ENCODE measurements at regions not wholly inside any gene's neighbourhood (a gene's known extent, or its start where the extent isn't known, plus 50 kb on each side); places are given as distances from the start of the nearest gene placed in this dataset.

DNA sequence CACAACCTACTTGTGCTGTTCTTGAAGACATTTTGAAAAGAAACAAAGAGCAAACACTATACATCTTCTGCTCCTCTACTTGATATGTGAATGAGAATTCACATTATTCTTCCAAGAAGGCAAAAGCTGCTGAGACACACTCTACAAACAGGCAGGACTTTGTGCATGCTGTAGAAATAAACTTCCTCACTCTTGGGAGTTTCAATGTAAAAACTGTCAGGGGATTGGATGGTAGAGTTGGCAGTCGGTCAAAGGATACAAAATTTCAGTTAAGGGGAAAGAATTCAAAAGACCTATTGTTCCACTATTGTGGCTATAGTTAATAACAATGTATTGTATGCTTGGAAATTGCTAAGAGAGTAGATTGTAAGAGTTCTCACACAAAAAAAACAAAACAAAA is 196.3 kb downstream of the MC4R start:
- no peak overlapping the region for H3K27ac ChIP-seq (replicated peaks; ENCODE audit: low read length)
- H2BK120ac ChIP-seq (ENCODE audit: low read depth, low read length) = no peak overlapping the region
- WGBS, 2 donors (ENCODE audit: extremely low coverage in 2 of 2, insufficient read length in 2 of 2, insufficient replicate concordance in 1 of 2) = no CpG with 5 or more reads among the region's 1 CpG
- no peak overlapping the region for H4K91ac ChIP-seq (ENCODE audit: low read depth, low read length, poor library complexity)
- H3K4me2 ChIP-seq (ENCODE audit: insufficient read depth, low read length, poor library complexity, severe bottlenecking) = no peak overlapping the region
- H3K79me1 ChIP-seq (ENCODE audit: low read depth, low read length) = no peaks in the 10 kb centered on the region
- no peak overlapping the region for H2AK5ac ChIP-seq (ENCODE audit: low read depth, low read length)
- no peak overlapping the region for H3K18ac ChIP-seq (ENCODE audit: low read length)
- H3K23ac ChIP-seq (ENCODE audit: low read depth, low read length, poor library complexity) = no peak overlapping the region
- no peaks in the 10 kb centered on the region for H3K27me3 ChIP-seq (ENCODE audit: control insufficient read depth in 3 of 3, insufficient read depth in 3 of 3, low read depth in 1 of 3, low read length in 3 of 3)
- H3K14ac ChIP-seq (ENCODE audit: low read length) = no peak overlapping the region
- no peak overlapping the region for H2AFZ ChIP-seq (ENCODE audit: low read length)
- no peak for DNase-seq (ENCODE audit: low spot score)
- no peaks in the 10 kb centered on the region for H3K9me3 ChIP-seq (replicated peaks in 1 of 2; ENCODE audit: control insufficient read depth in 2 of 2, insufficient read depth in 1 of 2, low read depth in 1 of 2, low read length in 2 of 2)
- no peak overlapping the region for H3K4me3 ChIP-seq (ENCODE audit: low read length in 2 of 2)
- H3K36me3 ChIP-seq (replicated peaks in 1 of 2; ENCODE audit: control insufficient read depth in 2 of 2, insufficient read depth in 2 of 2, low read length in 2 of 2) = no peaks in the 10 kb centered on the region
- no peak overlapping the region for H3K9ac ChIP-seq (ENCODE audit: low read depth, low read length, poor library complexity)
- H2BK5ac ChIP-seq (ENCODE audit: low read length) = no peak overlapping the region
- no peak overlapping the region for H4K8ac ChIP-seq (ENCODE audit: low read depth, low read length)
- H3K4ac ChIP-seq (ENCODE audit: low read length) = no peak overlapping the region
- no peak overlapping the region for H2BK12ac ChIP-seq (ENCODE audit: low read length)
- H2BK15ac ChIP-seq (ENCODE audit: low read length) = no peak overlapping the region
- H3K4me1 ChIP-seq (ENCODE audit: control insufficient read depth in 2 of 2, insufficient read depth in 1 of 2, low read depth in 1 of 2, low read length in 2 of 2) = no peaks in the 10 kb centered on the region

GRCh38 chr18:60174832-60175231 is 197.7 kb downstream of the MC4R start:
- H3K9ac ChIP-seq (ENCODE audit: low read depth, low read length, poor library complexity) = no peak overlapping the region

DNA sequence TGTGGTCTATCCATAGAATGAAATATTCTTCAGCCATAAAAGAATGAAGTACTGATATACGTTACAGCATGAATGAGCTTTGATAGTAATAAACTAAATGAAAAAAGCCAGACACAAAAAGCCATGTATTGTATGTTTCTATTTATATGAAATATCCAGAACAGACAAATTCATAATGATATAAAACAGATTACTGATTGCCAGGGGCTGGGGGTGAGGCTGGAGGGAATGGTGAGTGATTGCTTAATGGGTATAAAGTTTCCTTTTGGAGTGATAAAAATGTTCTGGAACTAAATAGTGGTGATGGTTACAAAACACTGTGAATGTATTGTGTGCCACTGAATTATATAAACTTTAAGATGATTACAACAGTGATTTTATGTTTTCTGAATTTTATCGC is 200.5 kb downstream of the MC4R start:
- H2AFZ ChIP-seq (ENCODE audit: low read length) = no peak overlapping the region
- no peaks in the 10 kb centered on the region for H3K9me3 ChIP-seq (replicated peaks in 1 of 2; ENCODE audit: control insufficient read depth in 2 of 2, insufficient read depth in 1 of 2, low read depth in 1 of 2, low read length in 2 of 2)
- H3K4me2 ChIP-seq (ENCODE audit: insufficient read depth, low read length, poor library complexity, severe bottlenecking) = no peak overlapping the region
- no peak overlapping the region for H2AK5ac ChIP-seq (ENCODE audit: low read depth, low read length)
- H2BK120ac ChIP-seq (ENCODE audit: low read depth, low read length) = no peak overlapping the region
- H4K91ac ChIP-seq (ENCODE audit: low read depth, low read length, poor library complexity) = no peak overlapping the region
- no peak overlapping the region for H2BK15ac ChIP-seq (ENCODE audit: low read length)
- no peak overlapping the region for H3K4me3 ChIP-seq (ENCODE audit: low read length in 2 of 2)
- no peaks in the 10 kb centered on the region for H3K27me3 ChIP-seq (ENCODE audit: control insufficient read depth in 3 of 3, insufficient read depth in 3 of 3, low read depth in 1 of 3, low read length in 3 of 3)
- no peak overlapping the region for H3K14ac ChIP-seq (ENCODE audit: low read length)
- H3K18ac ChIP-seq (ENCODE audit: low read length) = no peak overlapping the region
- H3K9ac ChIP-seq (ENCODE audit: low read depth, low read length, poor library complexity) = no peak overlapping the region
- H3K79me1 ChIP-seq (ENCODE audit: low read depth, low read length) = no peaks in the 10 kb centered on the region
- no peak overlapping the region for H3K4ac ChIP-seq (ENCODE audit: low read length)
- no peak overlapping the region for H4K8ac ChIP-seq (ENCODE audit: low read depth, low read length)
- H3K4me1 ChIP-seq (ENCODE audit: control insufficient read depth in 2 of 2, insufficient read depth in 1 of 2, low read depth in 1 of 2, low read length in 2 of 2) = no peaks in the 10 kb centered on the region
- H3K23ac ChIP-seq (ENCODE audit: low read depth, low read length, poor library complexity) = no peak overlapping the region
- no peak for DNase-seq (ENCODE audit: low spot score)
- no CpG with 5 or more reads among the region's 2 CpGs for WGBS, 2 donors (ENCODE audit: extremely low coverage in 2 of 2, insufficient read length in 2 of 2, insufficient replicate concordance in 1 of 2)
- H3K36me3 ChIP-seq (replicated peaks in 1 of 2; ENCODE audit: control insufficient read depth in 2 of 2, insufficient read depth in 2 of 2, low read length in 2 of 2) = no peaks in the 10 kb centered on the region
- no peak overlapping the region for H2BK5ac ChIP-seq (ENCODE audit: low read length)
- H2BK12ac ChIP-seq (ENCODE audit: low read length) = no peak overlapping the region
- no peak overlapping the region for H3K27ac ChIP-seq (replicated peaks; ENCODE audit: low read length)

More at GRCh38 chr18:60174832-60175231, 197.7 kb downstream of the MC4R start:
- no peak overlapping the region for H4K8ac ChIP-seq (ENCODE audit: low read depth, low read length)
- H2BK5ac ChIP-seq (ENCODE audit: low read length) = no peak overlapping the region
- H3K79me1 ChIP-seq (ENCODE audit: low read depth, low read length) = no peaks in the 10 kb centered on the region
- H2AFZ ChIP-seq (ENCODE audit: low read length) = no peak overlapping the region
- H3K4me1 ChIP-seq (ENCODE audit: control insufficient read depth in 2 of 2, insufficient read depth in 1 of 2, low read depth in 1 of 2, low read length in 2 of 2) = no peaks in the 10 kb centered on the region
- H2AK5ac ChIP-seq (ENCODE audit: low read depth, low read length) = no peak overlapping the region
- DNase-seq (ENCODE audit: low spot score) = no peak
- H3K27ac ChIP-seq (replicated peaks; ENCODE audit: low read length) = no peak overlapping the region
- no CpG with 5 or more reads among the region's 2 CpGs for WGBS, 2 donors (ENCODE audit: extremely low coverage in 2 of 2, insufficient read length in 2 of 2, insufficient replicate concordance in 1 of 2)
- H2BK12ac ChIP-seq (ENCODE audit: low read length) = no peak overlapping the region
- no peaks in the 10 kb centered on the region for H3K27me3 ChIP-seq (ENCODE audit: control insufficient read depth in 3 of 3, insufficient read depth in 3 of 3, low read depth in 1 of 3, low read length in 3 of 3)
- no peaks in the 10 kb centered on the region for H3K36me3 ChIP-seq (replicated peaks in 1 of 2; ENCODE audit: control insufficient read depth in 2 of 2, insufficient read depth in 2 of 2, low read length in 2 of 2)
- H3K4ac ChIP-seq (ENCODE audit: low read length) = no peak overlapping the region
- no peak overlapping the region for H3K4me2 ChIP-seq (ENCODE audit: insufficient read depth, low read length, poor library complexity, severe bottlenecking)
- H3K23ac ChIP-seq (ENCODE audit: low read depth, low read length, poor library complexity) = no peak overlapping the region
- H3K18ac ChIP-seq (ENCODE audit: low read length) = no peak overlapping the region
- no peak overlapping the region for H3K14ac ChIP-seq (ENCODE audit: low read length)
- no peak overlapping the region for H4K91ac ChIP-seq (ENCODE audit: low read depth, low read length, poor library complexity)
- H2BK120ac ChIP-seq (ENCODE audit: low read depth, low read length) = no peak overlapping the region
- no peaks in the 10 kb centered on the region for H3K9me3 ChIP-seq (replicated peaks in 1 of 2; ENCODE audit: control insufficient read depth in 2 of 2, insufficient read depth in 1 of 2, low read depth in 1 of 2, low read length in 2 of 2)
- no peak overlapping the region for H2BK15ac ChIP-seq (ENCODE audit: low read length)
- no peak overlapping the region for H3K4me3 ChIP-seq (ENCODE audit: low read length in 2 of 2)

DNA sequence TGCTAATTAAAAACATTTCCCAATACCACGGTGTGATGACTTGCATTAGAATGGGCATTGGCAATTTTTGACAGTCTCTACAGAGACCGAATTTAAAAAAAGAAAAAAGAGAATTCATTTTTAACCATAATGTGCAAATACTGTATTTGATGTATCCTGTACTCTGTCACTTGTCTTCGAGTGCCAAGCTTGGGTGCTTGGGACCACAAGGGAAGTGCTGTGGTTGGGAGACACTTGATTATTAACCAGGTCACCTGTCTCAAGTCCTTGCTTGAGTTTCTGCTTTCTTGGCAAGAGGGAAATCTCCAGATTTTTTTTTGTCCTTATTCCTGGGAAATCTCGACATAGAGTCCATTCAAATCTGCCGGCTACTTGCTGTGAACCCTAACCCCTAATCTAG is 209.0 kb downstream of the MC4R start:
- no peak overlapping the region for H4K91ac ChIP-seq (ENCODE audit: low read depth, low read length, poor library complexity)
- H3K27ac ChIP-seq (replicated peaks; ENCODE audit: low read length) = no peak overlapping the region
- H2BK5ac ChIP-seq (ENCODE audit: low read length) = no peak overlapping the region
- no peak overlapping the region for H2BK15ac ChIP-seq (ENCODE audit: low read length)
- H4K8ac ChIP-seq (ENCODE audit: low read depth, low read length) = no peak overlapping the region
- H3K36me3 ChIP-seq (replicated peaks in 1 of 2; ENCODE audit: control insufficient read depth in 2 of 2, insufficient read depth in 2 of 2, low read length in 2 of 2) = no peaks in the 10 kb centered on the region
- no peak overlapping the region for H2AK5ac ChIP-seq (ENCODE audit: low read depth, low read length)
- no peaks in the 10 kb centered on the region for H3K9me3 ChIP-seq (replicated peaks in 1 of 2; ENCODE audit: control insufficient read depth in 2 of 2, insufficient read depth in 1 of 2, low read depth in 1 of 2, low read length in 2 of 2)
- H3K4me2 ChIP-seq (ENCODE audit: insufficient read depth, low read length, poor library complexity, severe bottlenecking) = no peak overlapping the region
- WGBS, 2 donors (ENCODE audit: extremely low coverage in 2 of 2, insufficient read length in 2 of 2, insufficient replicate concordance in 1 of 2) = no CpG with 5 or more reads among the region's 5 CpGs
- no peak overlapping the region for H2AFZ ChIP-seq (ENCODE audit: low read length)
- H3K4me1 ChIP-seq (ENCODE audit: control insufficient read depth in 2 of 2, insufficient read depth in 1 of 2, low read depth in 1 of 2, low read length in 2 of 2) = no peaks in the 10 kb centered on the region
- DNase-seq (ENCODE audit: low spot score) = no peak
- H3K4ac ChIP-seq (ENCODE audit: low read length) = no peak overlapping the region
- H2BK120ac ChIP-seq (ENCODE audit: low read depth, low read length) = no peak overlapping the region
- no peak overlapping the region for H3K18ac ChIP-seq (ENCODE audit: low read length)
- no peaks in the 10 kb centered on the region for H3K79me1 ChIP-seq (ENCODE audit: low read depth, low read length)
- H3K27me3 ChIP-seq (ENCODE audit: control insufficient read depth in 3 of 3, insufficient read depth in 3 of 3, low read depth in 1 of 3, low read length in 3 of 3) = no peaks in the 10 kb centered on the region
- H3K4me3 ChIP-seq (ENCODE audit: low read length in 2 of 2) = no peak overlapping the region
- H2BK12ac ChIP-seq (ENCODE audit: low read length) = no peak overlapping the region
- H3K14ac ChIP-seq (ENCODE audit: low read length) = no peak overlapping the region
- H3K23ac ChIP-seq (ENCODE audit: low read depth, low read length, poor library complexity) = no peak overlapping the region
- no peak overlapping the region for H3K9ac ChIP-seq (ENCODE audit: low read depth, low read length, poor library complexity)

Measured in neuronal stem cell (in vitro differentiated cells).